ENCODE measurements at regions not wholly inside any gene's neighbourhood (a gene's known extent, or its start where the extent isn't known, plus 50 kb on each side); places are given as distances from the start of the nearest gene placed in this dataset.

DNA sequence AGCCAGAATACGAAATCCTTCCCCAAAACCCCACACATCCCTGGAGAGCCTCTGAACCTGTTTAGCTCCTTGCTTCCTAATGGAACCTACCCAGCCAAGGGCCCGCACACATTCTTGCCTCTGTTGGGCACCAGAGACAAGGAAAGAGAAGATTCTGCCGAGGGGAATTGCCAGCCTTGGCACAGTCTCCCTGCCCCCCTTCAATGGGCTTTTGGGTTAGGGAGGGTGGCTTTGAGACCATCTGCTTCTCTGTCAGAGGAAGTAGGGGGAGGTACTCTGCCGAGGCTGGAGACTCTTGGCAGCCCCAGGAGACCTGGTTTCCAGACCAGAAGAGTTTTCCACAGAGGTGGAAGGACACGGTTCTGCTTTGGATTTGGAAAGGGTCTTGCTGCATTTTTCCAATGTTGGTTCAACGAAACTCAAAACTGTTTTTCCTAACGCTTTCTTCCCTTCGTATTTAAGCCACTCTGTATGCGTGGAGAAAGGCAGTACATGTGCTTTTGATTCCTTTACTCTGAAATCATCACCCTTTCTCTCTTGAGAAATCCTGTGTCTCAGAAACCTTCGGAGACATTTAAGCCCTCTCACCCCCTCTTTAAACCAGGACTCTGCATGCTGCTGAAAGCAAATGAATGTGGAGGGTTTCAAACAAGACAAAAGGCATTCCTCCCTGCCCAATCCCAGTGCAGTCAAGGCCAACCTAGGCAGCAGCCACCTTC, 78.8 kb upstream of the PRR23C start:
- no peak for FAIRE-seq
- POLR2A ChIA-PET = interaction anchor here (0.6 kb wide), 2 partner anchors 33 to 253 kb away, joined by 3 read pairs; no protein-coding TSS in a partner anchor

GRCh38 chr3:139124197-139124596, 79.5 kb upstream of the PRR23C start:
- CTCF ChIA-PET (ENCODE audit: low intra/inter-chr PET ratio) = no interaction called here

More for the DNA sequence above, 78.8 kb upstream of the PRR23C start:
- H3K27me3 ChIP-seq (ENCODE audit: control insufficient read depth in 2 of 2, insufficient read depth in 2 of 2, low read length in 2 of 2) = no peaks in the 10 kb centered on the region
- no peak for TF ChIP-seq NCOA2 (IDR thresholded peaks at IDR 0.05; ENCODE audit: partially characterized antibody in 2 of 2)
- no peak for TF ChIP-seq ZNF830 (CRISPR knock-in tag; IDR thresholded peaks at IDR 0.05)
- no peak overlapping the region for H3K9ac ChIP-seq (ENCODE audit: insufficient read depth in 1 of 2, low read depth in 2 of 2, low read length in 2 of 2)
- no peaks in the 10 kb centered on the region for H3K9me1 ChIP-seq (ENCODE audit: control insufficient read depth, insufficient read depth, low read length)
- no peak overlapping the region for H3K4me2 ChIP-seq (ENCODE audit: insufficient read depth, low read length)
- H4K20me1 ChIP-seq (replicated peaks; ENCODE audit: control insufficient read depth, insufficient read depth, low read length) = no peaks in the 10 kb centered on the region
- no TSS peak for BruUV-seq (replicated peaks)
- intact Hi-C loops (cut with micrococcal nuclease) = no loop called here
- no peak overlapping the region for H3K4me3 ChIP-seq
- H3K79me2 ChIP-seq (ENCODE audit: control insufficient read depth, insufficient read depth, low read length) = no peaks in the 10 kb centered on the region
- DNase-seq (ENCODE audit: extremely low read depth in 1 of 4, low spot score in 3 of 4) (no peak), ATAC-seq (no peak)
- H3K36me3 ChIP-seq (ENCODE audit: control insufficient read depth, insufficient read depth, low read length) = no peaks in the 10 kb centered on the region
- in situ Hi-C loops (cut with MboI) = no loop called here
- no peak overlapping the region for H3K27ac ChIP-seq (ENCODE audit: extremely low read depth, low read depth, low read length)
- H3K4me1 ChIP-seq (replicated peaks in 1 of 2; ENCODE audit: control insufficient read depth in 2 of 2, insufficient read depth in 2 of 2, low read length in 2 of 2) = peaks cover 23 to 37% of the 10 kb centered on the region in 2 experiments
- 59% methylated on average over 10 of the region's 10 CpGs for WGBS (ENCODE audit: insufficient coverage, low coverage, missing lambda C conversion rate)
- no peaks in the 10 kb centered on the region for H3K9me3 ChIP-seq (replicated peaks; ENCODE audit: control insufficient read depth, insufficient read depth, low read depth, low read length)
- CTCF ChIA-PET (ENCODE audit: low intra/inter-chr PET ratio) = no interaction called here
- H2AFZ ChIP-seq (ENCODE audit: low read depth, low read length) = peak overlapping the region; percentile 34

More at GRCh38 chr3:139124197-139124596, 79.5 kb upstream of the PRR23C start:
- ATAC-seq = no peak
- H2AFZ ChIP-seq (ENCODE audit: low read depth, low read length) = no peak overlapping the region
- POLR2A ChIA-PET = interaction anchor here (0.6 to 0.7 kb wide), 2 partner anchors 12 to 32 kb away, joined by 3 read pairs; no protein-coding TSS in a partner anchor
- in situ Hi-C loops (cut with MboI) = no loop called here
- WGBS (ENCODE audit: insufficient coverage, low coverage, missing lambda C conversion rate) = 15% methylated on average over 2 of the region's 2 CpGs
- intact Hi-C loops (cut with micrococcal nuclease) = no loop called here
- no peaks in the 10 kb centered on the region for H3K9me1 ChIP-seq (ENCODE audit: control insufficient read depth, insufficient read depth, low read length)
- H3K9ac ChIP-seq (ENCODE audit: insufficient read depth in 1 of 2, low read depth in 2 of 2, low read length in 2 of 2) = no peak overlapping the region
- no peak overlapping the region for H3K4me3 ChIP-seq
- no peaks in the 10 kb centered on the region for H3K36me3 ChIP-seq (ENCODE audit: control insufficient read depth, insufficient read depth, low read length)
- TF ChIP-seq ZNF436 (CRISPR knock-in tag; IDR thresholded peaks at IDR 0.05) = no peak
- no peak for TF ChIP-seq ZNF764 (CRISPR knock-in tag; IDR thresholded peaks at IDR 0.05; ENCODE audit: low read depth)
- TF ChIP-seq HNRNPLL (IDR thresholded peaks at IDR 0.05; ENCODE audit: low read depth, low read length, poor library complexity, severe bottlenecking) = no peak
- TF ChIP-seq MCM7 (IDR thresholded peaks at IDR 0.05) = no peak
- TF ChIP-seq, protein P1, sequence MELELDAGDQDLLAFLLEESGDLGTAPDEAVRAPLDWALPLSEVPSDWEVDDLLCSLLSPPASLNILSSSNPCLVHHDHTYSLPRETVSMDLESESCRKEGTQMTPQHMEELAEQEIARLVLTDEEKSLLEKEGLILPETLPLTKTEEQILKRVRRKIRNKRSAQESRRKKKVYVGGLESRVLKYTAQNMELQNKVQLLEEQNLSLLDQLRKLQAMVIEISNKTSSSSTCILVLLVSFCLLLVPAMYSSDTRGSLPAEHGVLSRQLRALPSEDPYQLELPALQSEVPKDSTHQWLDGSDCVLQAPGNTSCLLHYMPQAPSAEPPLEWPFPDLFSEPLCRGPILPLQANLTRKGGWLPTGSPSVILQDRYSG (tag; conservative IDR thresholded peaks at IDR 0.05; ENCODE audit: low read depth) = no peak
- no peak for TF ChIP-seq PHF20 (IDR thresholded peaks at IDR 0.05; ENCODE audit: partially characterized antibody)
- BruUV-seq (replicated peaks) = no TSS peak
- H3K4me1 ChIP-seq (replicated peaks in 1 of 2; ENCODE audit: control insufficient read depth in 2 of 2, insufficient read depth in 2 of 2, low read length in 2 of 2) = peaks cover 23 to 37% of the 10 kb centered on the region in 2 experiments
- H3K27ac ChIP-seq (ENCODE audit: extremely low read depth, low read depth, low read length) = no peak overlapping the region
- no peaks in the 10 kb centered on the region for H3K27me3 ChIP-seq (ENCODE audit: control insufficient read depth in 2 of 2, insufficient read depth in 2 of 2, low read length in 2 of 2)
- H4K20me1 ChIP-seq (replicated peaks; ENCODE audit: control insufficient read depth, insufficient read depth, low read length) = no peaks in the 10 kb centered on the region
- DNase-seq (ENCODE audit: extremely low read depth in 1 of 4, low spot score in 3 of 4) = no peak
- no peaks in the 10 kb centered on the region for H3K9me3 ChIP-seq (replicated peaks; ENCODE audit: control insufficient read depth, insufficient read depth, low read depth, low read length)
- FAIRE-seq = no peak
- no peak overlapping the region for H3K4me2 ChIP-seq (ENCODE audit: insufficient read depth, low read length)
- H3K79me2 ChIP-seq (ENCODE audit: control insufficient read depth, insufficient read depth, low read length) = no peaks in the 10 kb centered on the region
